HEK293 (cell line): ENCODE measurements at regions not wholly inside any gene's neighbourhood (a gene's known extent, or its start where the extent isn't known, plus 50 kb on each side); places are given as distances from the start of the nearest gene placed in this dataset.

Source experiments
- BCL11A ChIP-seq: fragments of 450-650 bp; formaldehyde crosslinking; IDR thresholded peaks from 2 replicates; pipeline ENCODE4 v1.5.1; 2016; ENCODE audit warnings: low read depth, missing biosample characterization, missing genetic modification characterization
- CTCF ChIP-seq: fragments of 450-650 bp; formaldehyde crosslinking; IDR thresholded peaks from 2 replicates; pipeline ENCODE4 v1.5.1; 2016; ENCODE audit warnings: missing biosample characterization, missing genetic modification characterization
- REST ChIP-seq: fragments of 450-650 bp; formaldehyde crosslinking; IDR thresholded peaks from 2 replicates; pipeline ENCODE4 v1.5.1; 2016; ENCODE audit warnings: missing biosample characterization, missing genetic modification characterization
- TCF7L2 ChIP-seq: IDR thresholded peaks from 2 replicates; pipeline ENCODE4 v1.6.1; 2011; ENCODE audit warnings: low read depth, mild to moderate bottlenecking, inconsistent platforms, low read length, moderate library complexity, borderline replicate concordance
- TRIM28 ChIP-seq: IDR thresholded peaks from 2 replicates; pipeline ENCODE4 v1.6.1; 2011; ENCODE audit warnings: low read length, control low read depth, borderline replicate concordance
- YY1 ChIP-seq: fragments of 450-650 bp; formaldehyde crosslinking; IDR thresholded peaks from 2 replicates; pipeline ENCODE4 v1.5.1; 2018; ENCODE audit warnings: missing biosample characterization, missing genetic modification characterization
- ZNF148 ChIP-seq: fragments of 450-650 bp; formaldehyde crosslinking; IDR thresholded peaks from 2 replicates; pipeline ENCODE4 v1.5.0; 2017; ENCODE audit warnings: missing biosample characterization, missing genetic modification characterization, borderline replicate concordance
- ZNF473 ChIP-seq: fragments of 450-650 bp; formaldehyde crosslinking; IDR thresholded peaks from 2 replicates; pipeline ENCODE4 v1.5.1; 2017; ENCODE audit warnings: missing biosample characterization, missing genetic modification characterization

- TF ChIP-seq CTCF (tag by site-specific recombination) (no peak), TRIM28 (no peak), REST (tag by site-specific recombination) (no peak), TCF7L2 (no peak), BCL11A (tag by site-specific recombination) (no peak), ZNF473 (no peak), YY1 (tag by site-specific recombination) (no peak), ZNF148 (tag by site-specific recombination) (no peak)
Measured at GRCh38 chr7:54824655-54825054, 65.6 kb upstream of the SEC61G start.
